ENCODE measurements at regions not wholly inside any gene's neighbourhood (a gene's known extent, or its start where the extent isn't known, plus 50 kb on each side); places are given as distances from the start of the nearest gene placed in this dataset.

DNA sequence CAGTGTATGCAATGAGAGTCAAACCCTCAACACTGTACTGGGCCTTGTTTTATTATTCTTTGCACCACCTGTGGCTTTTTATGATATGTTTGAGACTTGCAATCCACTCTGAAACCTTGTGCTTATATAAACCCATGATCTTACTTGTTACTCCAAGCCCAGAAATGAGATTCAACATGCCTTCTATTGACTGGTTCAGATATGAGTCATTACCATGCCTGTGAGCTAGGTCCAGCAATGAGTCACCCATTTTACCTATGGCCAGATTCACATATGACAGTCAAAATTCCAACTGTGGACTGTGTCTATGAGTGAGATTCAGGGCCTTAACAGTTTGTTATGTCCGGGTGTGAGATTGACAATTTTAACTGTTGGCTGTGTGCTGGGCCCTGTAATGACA lies 1846.1 kb downstream of the TP53TG3F start:
- no peak for DNase-seq (ENCODE audit: low spot score in 2 of 2, unreplicated experiment in 2 of 2)
- TF ChIP-seq CTCF (IDR thresholded peaks at IDR 0.05; ENCODE audit: unreplicated experiment), result no peak
- Mint-ChIP-seq H3K36me3 (peaks cover 3% of the 10 kb centered on the region), H3K4me3 (no peak overlapping the region), H3K27ac (no peak overlapping the region), H3K9me3 (peaks cover 60% of the 10 kb centered on the region), H3K27me3 (ENCODE audit: low read depth) (no peaks in the 10 kb centered on the region), H3K4me1 (no peaks in the 10 kb centered on the region)

GRCh38 chr16:35306915-35307314 lies 1847.5 kb downstream of the TP53TG3F start:
- no peak for DNase-seq (ENCODE audit: low spot score in 2 of 2, unreplicated experiment in 2 of 2)
- Mint-ChIP-seq H3K4me3 (no peak overlapping the region), H3K36me3 (peaks cover 3% of the 10 kb centered on the region), H3K27ac (no peak overlapping the region), H3K27me3 (ENCODE audit: low read depth) (no peaks in the 10 kb centered on the region), H3K9me3 (peaks cover 55% of the 10 kb centered on the region), H3K4me1 (no peaks in the 10 kb centered on the region)
- TF ChIP-seq CTCF (IDR thresholded peaks at IDR 0.05; ENCODE audit: unreplicated experiment), result no peak

GRCh38 chr16:35308674-35309073 lies 1849.3 kb downstream of the TP53TG3F start:
- no peak for TF ChIP-seq CTCF (IDR thresholded peaks at IDR 0.05; ENCODE audit: unreplicated experiment)
- DNase-seq (ENCODE audit: low spot score in 2 of 2, unreplicated experiment in 2 of 2), result no peak
- peaks cover 3% of the 10 kb centered on the region for H3K36me3 Mint-ChIP-seq
- peaks cover 60% of the 10 kb centered on the region for H3K9me3 Mint-ChIP-seq
- H3K4me1 Mint-ChIP-seq, result no peaks in the 10 kb centered on the region
- H3K27me3 Mint-ChIP-seq (ENCODE audit: low read depth), result no peaks in the 10 kb centered on the region
- H3K4me3 Mint-ChIP-seq, result no peak overlapping the region
- H3K27ac Mint-ChIP-seq, result no peak overlapping the region

DNA sequence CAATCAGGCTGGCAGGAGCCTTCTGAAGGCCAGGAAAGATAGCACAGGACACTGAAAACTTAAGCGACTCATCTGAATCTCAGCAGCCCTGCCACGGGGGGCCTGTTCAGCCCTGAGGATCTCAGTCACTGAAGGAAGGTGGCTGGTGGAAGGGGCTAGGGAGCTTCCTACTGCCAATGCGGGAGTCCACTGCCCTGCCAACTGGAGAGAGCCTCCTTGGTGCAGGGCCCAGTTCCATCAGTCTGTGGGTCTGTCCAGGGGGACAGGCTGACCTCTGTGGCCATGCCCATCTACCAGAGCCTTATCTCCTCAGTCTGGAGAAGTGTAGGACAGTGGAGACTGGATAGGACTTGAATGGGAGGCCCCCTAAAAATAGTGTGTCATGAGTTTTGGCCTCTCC lies 1851.6 kb downstream of the TP53TG3F start:
- Mint-ChIP-seq H3K36me3 (peaks cover 3% of the 10 kb centered on the region), H3K27ac (no peak overlapping the region), H3K4me3 (no peak overlapping the region), H3K4me1 (no peaks in the 10 kb centered on the region), H3K27me3 (ENCODE audit: low read depth) (no peaks in the 10 kb centered on the region), H3K9me3 (peaks cover 56% of the 10 kb centered on the region)
- DNase-seq (ENCODE audit: low spot score in 2 of 2, unreplicated experiment in 2 of 2), result no peak
- TF ChIP-seq CTCF (IDR thresholded peaks at IDR 0.05; ENCODE audit: unreplicated experiment), result no peak

DNA sequence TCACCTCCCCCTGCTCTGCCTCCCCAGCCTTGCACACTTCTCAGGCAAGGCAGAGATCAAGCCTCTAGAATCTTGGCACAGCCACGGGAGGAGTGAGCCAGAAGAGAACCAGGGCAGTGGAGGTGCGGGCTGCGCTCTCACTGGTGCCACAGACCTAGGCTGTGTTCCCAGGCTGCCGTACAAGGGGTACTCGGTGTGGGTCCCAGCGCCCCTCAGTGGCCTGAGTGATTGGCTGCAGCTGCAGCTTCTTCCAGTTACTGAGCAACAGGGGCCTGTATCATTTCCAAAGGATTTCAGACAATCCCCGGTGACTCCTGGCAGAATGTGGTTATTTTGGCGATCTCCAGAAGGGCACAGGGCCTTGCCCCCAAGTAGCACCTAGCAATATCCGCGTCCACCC lies 1852.1 kb downstream of the TP53TG3F start:
- no peak for TF ChIP-seq CTCF (IDR thresholded peaks at IDR 0.05; ENCODE audit: unreplicated experiment)
- no peak for DNase-seq (ENCODE audit: low spot score in 2 of 2, unreplicated experiment in 2 of 2)
- peaks cover 56% of the 10 kb centered on the region for H3K9me3 Mint-ChIP-seq
- H3K27me3 Mint-ChIP-seq (ENCODE audit: low read depth), result no peaks in the 10 kb centered on the region
- no peak overlapping the region for H3K27ac Mint-ChIP-seq
- H3K36me3 Mint-ChIP-seq, result peaks cover 3% of the 10 kb centered on the region
- no peak overlapping the region for H3K4me3 Mint-ChIP-seq
- H3K4me1 Mint-ChIP-seq, result no peaks in the 10 kb centered on the region

- Mint-ChIP-seq H3K4me3 (no peak overlapping the region), H3K36me3 (peaks cover 2% of the 10 kb centered on the region), H3K27me3 (ENCODE audit: low read depth) (no peaks in the 10 kb centered on the region), H3K4me1 (no peaks in the 10 kb centered on the region), H3K9me3 (peaks cover 57% of the 10 kb centered on the region), H3K27ac (no peak overlapping the region)
- no peak for TF ChIP-seq CTCF (IDR thresholded peaks at IDR 0.05; ENCODE audit: unreplicated experiment)
- DNase-seq (ENCODE audit: low spot score in 2 of 2, unreplicated experiment in 2 of 2), result no peak
Observed at GRCh38 chr16:35314298-35314697, 1854.9 kb downstream of the TP53TG3F start.
